ENCODE measurements at regions not wholly inside any gene's neighbourhood (a gene's known extent, or its start where the extent isn't known, plus 50 kb on each side); places are given as distances from the start of the nearest gene placed in this dataset.
"Not testable (repeated sequence)": the region's sequence is repeated elsewhere in the genome, so short reads cannot be mapped to it uniquely, and the experiment has no call there.

- POLR2A ChIA-PET (ENCODE audit: low non-redundant PET): no interaction called here
- H3K4me1 ChIP-seq (ENCODE audit: insufficient read depth, low read length, poor library complexity, severe bottlenecking): peaks cover 12% of the 10 kb centered on the region
- H3K36me3 ChIP-seq (ENCODE audit: insufficient read depth, low read length, poor library complexity, severe bottlenecking): no peaks in the 10 kb centered on the region
- no TSS peak for BruUV-seq (replicated peaks)
- TF ChIP-seq CTCF (conservative IDR thresholded peaks at IDR 0.05; ENCODE audit: low read depth, low read length) (no peak), EZH2 (IDR thresholded peaks at IDR 0.05; ENCODE audit: borderline replicate concordance, low read depth, low read length, poor library complexity, severe bottlenecking) (no peak)
- no peak for DNase-seq (ENCODE audit: low spot score)
- H3K27me3 ChIP-seq (replicated peaks; ENCODE audit: insufficient read depth, low read depth, low read length, poor library complexity): no peaks in the 10 kb centered on the region
- H3K27ac ChIP-seq (ENCODE audit: low read depth, low read length, poor library complexity, severe bottlenecking): no peak overlapping the region
- CTCF ChIA-PET: no interaction called here
- intact Hi-C loops (cut with micrococcal nuclease; ENCODE audit: unreplicated experiment): loop anchor here (10.0 kb wide), 1 partner anchor 62 kb away; no protein-coding TSS in a partner anchor
- H3K4me3 ChIP-seq (ENCODE audit: low read depth, low read length, poor library complexity, severe bottlenecking): no peak overlapping the region
- H3K9me3 ChIP-seq (ENCODE audit: low read depth, low read length, poor library complexity, severe bottlenecking): no peaks in the 10 kb centered on the region
Measured at GRCh38 chr7:69377191-69377590, 221.1 kb upstream of the AUTS2 start.

- Histone ChIP-seq H3K4me1 (ENCODE audit: insufficient read depth, low read length, poor library complexity, severe bottlenecking) (no peaks in the 10 kb centered on the region), H3K9me3 (ENCODE audit: low read depth, low read length, poor library complexity, severe bottlenecking) (no peaks in the 10 kb centered on the region), H3K27me3 (replicated peaks; ENCODE audit: insufficient read depth, low read depth, low read length, poor library complexity) (no peaks in the 10 kb centered on the region), H3K36me3 (ENCODE audit: insufficient read depth, low read length, poor library complexity, severe bottlenecking) (no peaks in the 10 kb centered on the region), H3K27ac (ENCODE audit: low read depth, low read length, poor library complexity, severe bottlenecking) (no peak overlapping the region), H3K4me3 (ENCODE audit: low read depth, low read length, poor library complexity, severe bottlenecking) (no peak overlapping the region)
- POLR2A ChIA-PET (ENCODE audit: low non-redundant PET): no interaction called here
- no peak for DNase-seq (ENCODE audit: low spot score)
- CTCF ChIA-PET: no interaction called here
- TF ChIP-seq CTCF (conservative IDR thresholded peaks at IDR 0.05; ENCODE audit: low read depth, low read length): no peak
- TF ChIP-seq EZH2 (IDR thresholded peaks at IDR 0.05; ENCODE audit: borderline replicate concordance, low read depth, low read length, poor library complexity, severe bottlenecking): no peak
- BruUV-seq (replicated peaks): no TSS peak
- intact Hi-C loops (cut with micrococcal nuclease; ENCODE audit: unreplicated experiment): no loop called here
Measured at GRCh38 chr7:69388452-69389137, 209.7 kb upstream of the AUTS2 start.

GRCh38 chr7:69389216-69389615 is 209.1 kb upstream of the AUTS2 start:
- CTCF ChIA-PET: no interaction called here
- no TSS peak for BruUV-seq (replicated peaks)

GRCh38 chr7:69393912-69394311 is 204.4 kb upstream of the AUTS2 start:
- H3K27ac ChIP-seq (ENCODE audit: low read depth, low read length, poor library complexity, severe bottlenecking); POLR2A ChIA-PET (ENCODE audit: low non-redundant PET); CTCF ChIA-PET: not testable (repeated sequence)

More at GRCh38 chr7:69389216-69389615, 209.1 kb upstream of the AUTS2 start:
- Histone ChIP-seq H3K4me3 (ENCODE audit: low read depth, low read length, poor library complexity, severe bottlenecking) (no peak overlapping the region), H3K27ac (ENCODE audit: low read depth, low read length, poor library complexity, severe bottlenecking) (no peak overlapping the region), H3K27me3 (replicated peaks; ENCODE audit: insufficient read depth, low read depth, low read length, poor library complexity) (no peaks in the 10 kb centered on the region), H3K9me3 (ENCODE audit: low read depth, low read length, poor library complexity, severe bottlenecking) (no peaks in the 10 kb centered on the region), H3K36me3 (ENCODE audit: insufficient read depth, low read length, poor library complexity, severe bottlenecking) (no peaks in the 10 kb centered on the region), H3K4me1 (ENCODE audit: insufficient read depth, low read length, poor library complexity, severe bottlenecking) (no peaks in the 10 kb centered on the region)
- intact Hi-C loops (cut with micrococcal nuclease; ENCODE audit: unreplicated experiment): no loop called here
- no peak for TF ChIP-seq EZH2 (IDR thresholded peaks at IDR 0.05; ENCODE audit: borderline replicate concordance, low read depth, low read length, poor library complexity, severe bottlenecking)
- no peak for TF ChIP-seq CTCF (conservative IDR thresholded peaks at IDR 0.05; ENCODE audit: low read depth, low read length)
- POLR2A ChIA-PET (ENCODE audit: low non-redundant PET): no interaction called here
- DNase-seq (ENCODE audit: low spot score): no peak

More at GRCh38 chr7:69393912-69394311, 204.4 kb upstream of the AUTS2 start:
- H3K36me3 ChIP-seq (ENCODE audit: insufficient read depth, low read length, poor library complexity, severe bottlenecking); DNase-seq (ENCODE audit: low spot score); intact Hi-C loops (cut with micrococcal nuclease; ENCODE audit: unreplicated experiment); H3K27me3 ChIP-seq (replicated peaks; ENCODE audit: insufficient read depth, low read depth, low read length, poor library complexity); BruUV-seq (replicated peaks); H3K4me3 ChIP-seq (ENCODE audit: low read depth, low read length, poor library complexity, severe bottlenecking); H3K9me3 ChIP-seq (ENCODE audit: low read depth, low read length, poor library complexity, severe bottlenecking): not testable (repeated sequence)
- H3K4me1 ChIP-seq (ENCODE audit: insufficient read depth, low read length, poor library complexity, severe bottlenecking): peaks cover 14% of the 10 kb centered on the region

All from A673 (cell line).